A549 (cell line): ENCODE measurements at regions not wholly inside any gene's neighbourhood (a gene's known extent, or its start where the extent isn't known, plus 50 kb on each side); places are given as distances from the start of the nearest gene placed in this dataset.

ENCODE experiments used
- ATAC-seq, 2 experiments: fragments of 200-7000 bp in 1 of 2; fragments of >200 bp in 1 of 2; cut with Nextera tagmentation in 1 of 2; cut with Tn5 transposase in 1 of 2; 3 replicates each; pipeline versions ENCODE4 v1.8.0 to v1.9.1; 2018 to 2020; ENCODE audit warnings: mild to moderate bottlenecking in 1 of 2, moderate library complexity in 1 of 2
- CTCF ChIA-PET: fragments of 300-600 bp; sonication (Branson Sonifier 250); formaldehyde crosslinking; extraction: SDS; loops from one replicate; lab custom pipeline; 2021; ENCODE audit warnings: antibody characterized with exemption, inconsistent platforms; lab: Yijun Ruan, JAX
- POLR2A ChIA-PET: fragments of 350-600 bp; formaldehyde crosslinking; extraction: SDS; loops from one replicate; lab custom pipeline; 2021; ENCODE audit warnings: antibody characterized with exemption, inconsistent platforms; lab: Yijun Ruan, JAX
- DNase-seq, 2 experiments: peaks; one replicate each; pipeline versions ENCODE4 v3.0.0 to v3.0.0-alpha.2; 2011 to 2016; ENCODE audit warnings: low read depth in 1 of 2, low spot score in 1 of 2
- FAIRE-seq: peaks from 2 replicates; lab custom pipeline; 2011; peaks lifted over from hg19 to GRCh38; lab: Jason Lieb, UNC
- H3K27ac ChIP-seq, 2 experiments: fragments of >200 bp; sonication (Bioruptor Twin); formaldehyde crosslinking; 3 replicates each; pipeline ENCODE4 v1.5.1; 2016 to 2017
- H3K4me1 ChIP-seq: fragments of >200 bp; sonication (Bioruptor Twin); formaldehyde crosslinking; 3 replicates; pipeline ENCODE4 v1.6.1; 2016
- H3K4me2 ChIP-seq: fragments of >200 bp; sonication (Bioruptor Twin); formaldehyde crosslinking; 3 replicates; pipeline ENCODE4 v1.6.1; 2016
- H3K4me3 ChIP-seq: fragments of >200 bp; sonication (Bioruptor Twin); formaldehyde crosslinking; 3 replicates; pipeline ENCODE4 v1.5.1; 2016
- H3K9me3 ChIP-seq: fragments of >200 bp; sonication (Bioruptor Twin); formaldehyde crosslinking; 3 replicates; pipeline ENCODE4 v1.6.1; 2016
- CBX2 ChIP-seq: fragments of 200-600 bp; sonication (generic); IDR thresholded peaks from 2 replicates; pipeline ENCODE4 v1.6.1; 2016; ENCODE audit warnings: low read depth, mild to moderate bottlenecking, borderline replicate concordance
- CBX8 ChIP-seq: fragments of 200-600 bp; sonication (generic); IDR thresholded peaks from 2 replicates; pipeline ENCODE4 v1.6.1; 2016
- CHD2 ChIP-seq: fragments of 150-350 bp; IDR thresholded peaks from 2 replicates; pipeline ENCODE4 v1.6.1; 2014; ENCODE audit warnings: low read length; ENCODE audit not compliant: partially characterized antibody
- ELK1 ChIP-seq: fragments of 150-350 bp; IDR thresholded peaks from 2 replicates; pipeline ENCODE4 v1.6.1; 2014; ENCODE audit warnings: low read depth, mild to moderate bottlenecking, low read length
- ESRRA ChIP-seq: fragments of 150-350 bp; IDR thresholded peaks from 2 replicates; pipeline ENCODE4 v1.6.1; 2014; ENCODE audit warnings: mild to moderate bottlenecking, low read length, borderline replicate concordance
- FOXS1 ChIP-seq: fragments of 250-450 bp; sonication (Bioruptor Pico); IDR thresholded peaks from 2 replicates; pipeline ENCODE4 v1.5.0; 2020; ENCODE audit warnings: mild to moderate bottlenecking, moderate library complexity
- HES2 ChIP-seq: fragments of >200 bp; sonication (Bioruptor Twin); formaldehyde crosslinking; IDR thresholded peaks from 2 replicates; pipeline ENCODE4 v1.6.1; 2016
- HEYL ChIP-seq: fragments of 250-450 bp; sonication (Bioruptor Pico); IDR thresholded peaks from 2 replicates; pipeline ENCODE4 v1.8.0; 2021; ENCODE audit warnings: mild to moderate bottlenecking, moderate library complexity
- HOXB13 ChIP-seq: fragments of 250-450 bp; sonication (Bioruptor Pico); IDR thresholded peaks from 2 replicates; pipeline ENCODE4 v1.5.0; 2020; ENCODE audit warnings: low read depth, mild to moderate bottlenecking, moderate library complexity
- HOXB5 ChIP-seq: fragments of 250-450 bp; sonication (Bioruptor Pico); IDR thresholded peaks from 2 replicates; pipeline ENCODE4 v1.5.0; 2020; ENCODE audit warnings: mild to moderate bottlenecking, moderate library complexity
- JUN ChIP-seq, 2 experiments: fragments of >200 bp; sonication (Bioruptor Twin); formaldehyde crosslinking; IDR thresholded peaks; 2 replicates in 1 of 2; 3 replicates in 1 of 2; pipeline ENCODE4 v1.6.1; 2016 to 2017
- KDM5A ChIP-seq: fragments of 200-600 bp; sonication (generic); IDR thresholded peaks from 2 replicates; pipeline ENCODE4 v1.6.1; 2016; ENCODE audit warnings: antibody characterized with exemption, mild to moderate bottlenecking
- MAZ ChIP-seq: fragments of 150-350 bp; IDR thresholded peaks from 2 replicates; pipeline ENCODE4 v1.6.1; 2014; ENCODE audit warnings: antibody characterized with exemption, low read depth, low read length, borderline replicate concordance
- NFE2L2 ChIP-seq: fragments of 150-350 bp; conservative IDR thresholded peaks from 2 replicates; pipeline ENCODE4 v1.6.1; 2014; ENCODE audit warnings: low read length
- NR3C1 ChIP-seq: fragments of >200 bp; sonication (Bioruptor Twin); formaldehyde crosslinking; IDR thresholded peaks from 3 replicates; pipeline ENCODE4 v1.6.1; 2017
- PBX3 ChIP-seq: IDR thresholded peaks from 2 replicates; pipeline ENCODE4 v1.6.1; 2012
- POLR2A ChIP-seq: IDR thresholded peaks from 2 replicates; pipeline ENCODE4 v1.6.1; 2012; ENCODE audit warnings: mild to moderate bottlenecking, low read length
- POLR2AphosphoS2 ChIP-seq: conservative IDR thresholded peaks from 2 replicates; pipeline ENCODE4 v1.6.1; 2012; ENCODE audit warnings: low read length, improper control_type of control experiment, inconsistent platforms
- RAD21 ChIP-seq, 2 experiments: fragments of >200 bp in 1 of 2; sonication (Bioruptor Twin) in 1 of 2; formaldehyde crosslinking in 1 of 2; IDR thresholded peaks in 1 of 2; conservative IDR thresholded peaks in 1 of 2; 2 replicates in 1 of 2; 3 replicates in 1 of 2; pipeline ENCODE4 v1.6.1; 2012 to 2018; ENCODE audit warnings: inconsistent platforms in 1 of 2
- RCOR1 ChIP-seq: fragments of 150-350 bp; IDR thresholded peaks from 2 replicates; pipeline ENCODE4 v1.6.1; 2014; ENCODE audit warnings: antibody characterized with exemption, low read length, low read depth
- RNF2 ChIP-seq: fragments of 200-600 bp; sonication (generic); IDR thresholded peaks from 2 replicates; pipeline ENCODE4 v1.6.1; 2016; ENCODE audit warnings: low read depth, mild to moderate bottlenecking, antibody characterized with exemption, moderate library complexity, borderline replicate concordance
- SREBF2 ChIP-seq: fragments of 450-650 bp; IDR thresholded peaks from 2 replicates; pipeline ENCODE4 v1.6.1; 2014; ENCODE audit warnings: mild to moderate bottlenecking, moderate library complexity
- USF2 ChIP-seq: fragments of 450-650 bp; IDR thresholded peaks from 2 replicates; pipeline ENCODE4 v1.6.1; 2014; ENCODE audit warnings: antibody characterized with exemption
- ZC3H11A ChIP-seq: fragments of 450-650 bp; IDR thresholded peaks from 2 replicates; pipeline ENCODE4 v1.6.1; 2014; ENCODE audit warnings: antibody characterized with exemption, mild to moderate bottlenecking
- ZNF302 ChIP-seq: fragments of 250-450 bp; sonication (Bioruptor Pico); IDR thresholded peaks from 2 replicates; pipeline ENCODE4 v1.9.0; 2021; ENCODE audit warnings: inconsistent platforms, mild to moderate bottlenecking, moderate library complexity
- WGBS: methylation state at CpG from one replicate; pipeline ENCODE4 v1.1.6; 2017; ENCODE audit errors: missing lambda C conversion rate; 5-methylcytosine and 5-hydroxymethylcytosine counted together
- TF ChIP-seq, protein P1 (sequence below): IDR thresholded peaks from 2 replicates; pipeline ENCODE4 v1.6.1; 2012; ENCODE audit warnings: low read depth, borderline replicate concordance
- TF ChIP-seq, protein P2 (sequence below): fragments of 250-450 bp; sonication (Bioruptor Pico); IDR thresholded peaks from 2 replicates; pipeline ENCODE4 v1.5.0; 2020; ENCODE audit warnings: low read depth, mild to moderate bottlenecking, moderate library complexity
- TF ChIP-seq, protein P3 (sequence below): fragments of >200 bp; sonication (Bioruptor Twin); formaldehyde crosslinking; IDR thresholded peaks from 3 replicates; pipeline ENCODE4 v1.6.1; 2016
- TF ChIP-seq, protein P4 (sequence below): fragments of >200 bp; sonication (Bioruptor Twin); formaldehyde crosslinking; IDR thresholded peaks from 3 replicates; pipeline ENCODE4 v1.5.1; 2016

DNA sequence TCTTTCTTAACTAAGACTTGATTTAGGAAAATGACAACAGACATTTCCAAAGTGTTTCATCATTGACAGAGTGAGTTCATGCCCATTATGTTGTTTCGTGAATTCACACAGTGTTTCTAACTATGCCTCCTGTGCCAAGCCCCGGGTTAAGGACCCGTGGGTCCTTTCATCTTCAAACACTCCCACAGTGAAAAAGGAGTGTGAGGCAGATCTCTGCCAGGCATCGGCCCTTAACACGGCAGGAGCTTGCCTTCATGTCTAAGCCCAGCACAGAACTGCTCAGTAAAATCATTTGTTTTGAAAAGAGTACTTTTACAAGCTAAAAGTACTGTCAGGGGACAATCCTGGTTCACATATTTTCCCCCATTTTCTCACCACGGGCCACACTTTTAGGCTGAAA, 80.0 kb upstream of the FOXB1 start:
- no peak overlapping the region for H3K4me3 ChIP-seq
- DNase-seq: no peak
- peaks cover 7% of the 10 kb centered on the region; the same call in 2 of the 3 replicates for H3K9me3 ChIP-seq
- TF ChIP-seq ESRRA (no peak), RCOR1 (no peak), CHD2 (no peak), RAD21 (conservative IDR thresholded peaks at IDR 0.05 in 1 of 2, IDR thresholded peaks at IDR 0.05 in 1 of 2) (no peak), JUN (IDR thresholded peaks at IDR 0.05) (no peak), ZC3H11A (no peak), USF2 (no peak), CBX2 (no peak), MAZ (no peak), KDM5A (no peak), NR3C1 (no peak), FOXS1 (CRISPR knock-in tag) (no peak), ELK1 (no peak), POLR2A (no peak), HEYL (CRISPR knock-in tag) (no peak)
- TF ChIP-seq, protein P1, sequence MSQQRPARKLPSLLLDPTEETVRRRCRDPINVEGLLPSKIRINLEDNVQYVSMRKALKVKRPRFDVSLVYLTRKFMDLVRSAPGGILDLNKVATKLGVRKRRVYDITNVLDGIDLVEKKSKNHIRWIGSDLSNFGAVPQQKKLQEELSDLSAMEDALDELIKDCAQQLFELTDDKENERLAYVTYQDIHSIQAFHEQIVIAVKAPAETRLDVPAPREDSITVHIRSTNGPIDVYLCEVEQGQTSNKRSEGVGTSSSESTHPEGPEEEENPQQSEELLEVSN: no peak
- TF ChIP-seq, protein P2, sequence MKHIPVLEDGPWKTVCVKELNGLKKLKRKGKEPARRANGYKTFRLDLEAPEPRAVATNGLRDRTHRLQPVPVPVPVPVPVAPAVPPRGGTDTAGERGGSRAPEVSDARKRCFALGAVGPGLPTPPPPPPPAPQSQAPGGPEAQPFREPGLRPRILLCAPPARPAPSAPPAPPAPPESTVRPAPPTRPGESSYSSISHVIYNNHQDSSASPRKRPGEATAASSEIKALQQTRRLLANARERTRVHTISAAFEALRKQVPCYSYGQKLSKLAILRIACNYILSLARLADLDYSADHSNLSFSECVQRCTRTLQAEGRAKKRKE (CRISPR knock-in tag): no peak
- H3K4me1 ChIP-seq: no peaks in the 10 kb centered on the region
- H3K4me2 ChIP-seq: no peak overlapping the region
- ATAC-seq: no peak
- FAIRE-seq: no peak
- H3K27ac ChIP-seq: no peak overlapping the region
- ChIA-PET CTCF (interaction anchor here (2.1 kb wide), 1 partner anchor 232 kb away, joined by 6 read pairs; no protein-coding TSS in a partner anchor), POLR2A (no interaction called here)
- WGBS: 22% methylated on average over 6 of the region's 6 CpGs

DNA sequence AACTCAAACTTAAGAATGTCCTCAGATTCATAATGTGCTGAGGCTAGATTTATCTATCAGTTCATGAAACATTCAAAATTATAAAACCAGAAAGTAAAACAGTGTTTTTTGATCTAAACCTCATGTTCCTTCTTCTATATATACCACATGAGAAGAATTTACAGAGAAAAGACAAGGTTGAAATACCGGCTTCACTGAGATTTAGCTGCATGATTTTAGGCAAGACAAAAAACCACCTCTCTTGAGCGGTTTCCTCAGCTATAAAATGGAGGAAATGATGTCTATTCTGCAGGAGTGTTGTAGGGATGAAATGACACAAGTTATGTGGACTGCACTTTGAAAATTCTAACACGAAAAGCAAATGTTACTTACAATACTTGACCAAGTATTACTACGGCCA, 80.6 kb upstream of the FOXB1 start:
- ATAC-seq: no peak
- no peak for DNase-seq
- peaks cover 7% of the 10 kb centered on the region; the same call in 2 of the 3 replicates for H3K9me3 ChIP-seq
- H3K4me2 ChIP-seq: no peak overlapping the region
- H3K27ac ChIP-seq: no peak overlapping the region
- H3K4me3 ChIP-seq: no peak overlapping the region
- ChIA-PET CTCF (interaction anchor here (1.1 to 2.1 kb wide), 2 partner anchors 232 to 257 kb away, joined by 4 to 6 read pairs; no protein-coding TSS in a partner anchor), POLR2A (no interaction called here)
- no peak for TF ChIP-seq POLR2AphosphoS2
- TF ChIP-seq, protein P3, sequence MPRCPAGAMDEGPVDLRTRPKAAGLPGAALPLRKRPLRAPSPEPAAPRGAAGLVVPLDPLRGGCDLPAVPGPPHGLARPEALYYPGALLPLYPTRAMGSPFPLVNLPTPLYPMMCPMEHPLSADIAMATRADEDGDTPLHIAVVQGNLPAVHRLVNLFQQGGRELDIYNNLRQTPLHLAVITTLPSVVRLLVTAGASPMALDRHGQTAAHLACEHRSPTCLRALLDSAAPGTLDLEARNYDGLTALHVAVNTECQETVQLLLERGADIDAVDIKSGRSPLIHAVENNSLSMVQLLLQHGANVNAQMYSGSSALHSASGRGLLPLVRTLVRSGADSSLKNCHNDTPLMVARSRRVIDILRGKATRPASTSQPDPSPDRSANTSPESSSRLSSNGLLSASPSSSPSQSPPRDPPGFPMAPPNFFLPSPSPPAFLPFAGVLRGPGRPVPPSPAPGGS: no peak
- TF ChIP-seq ZNF302 (CRISPR knock-in tag): no peak
- no peak for TF ChIP-seq NFE2L2
- TF ChIP-seq, protein P4, sequence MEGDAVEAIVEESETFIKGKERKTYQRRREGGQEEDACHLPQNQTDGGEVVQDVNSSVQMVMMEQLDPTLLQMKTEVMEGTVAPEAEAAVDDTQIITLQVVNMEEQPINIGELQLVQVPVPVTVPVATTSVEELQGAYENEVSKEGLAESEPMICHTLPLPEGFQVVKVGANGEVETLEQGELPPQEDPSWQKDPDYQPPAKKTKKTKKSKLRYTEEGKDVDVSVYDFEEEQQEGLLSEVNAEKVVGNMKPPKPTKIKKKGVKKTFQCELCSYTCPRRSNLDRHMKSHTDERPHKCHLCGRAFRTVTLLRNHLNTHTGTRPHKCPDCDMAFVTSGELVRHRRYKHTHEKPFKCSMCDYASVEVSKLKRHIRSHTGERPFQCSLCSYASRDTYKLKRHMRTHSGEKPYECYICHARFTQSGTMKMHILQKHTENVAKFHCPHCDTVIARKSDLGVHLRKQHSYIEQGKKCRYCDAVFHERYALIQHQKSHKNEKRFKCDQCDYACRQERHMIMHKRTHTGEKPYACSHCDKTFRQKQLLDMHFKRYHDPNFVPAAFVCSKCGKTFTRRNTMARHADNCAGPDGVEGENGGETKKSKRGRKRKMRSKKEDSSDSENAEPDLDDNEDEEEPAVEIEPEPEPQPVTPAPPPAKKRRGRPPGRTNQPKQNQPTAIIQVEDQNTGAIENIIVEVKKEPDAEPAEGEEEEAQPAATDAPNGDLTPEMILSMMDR: no peak
- no peak for TF ChIP-seq HOXB5 (CRISPR knock-in tag)
- TF ChIP-seq RAD21 (conservative IDR thresholded peaks at IDR 0.05 in 1 of 2, IDR thresholded peaks at IDR 0.05 in 1 of 2): no peak
- no peak for TF ChIP-seq RNF2
- TF ChIP-seq HOXB13 (CRISPR knock-in tag): no peak
- TF ChIP-seq PBX3: no peak
- no peak for TF ChIP-seq USF2
- no peak for TF ChIP-seq CBX2
- no peak for TF ChIP-seq ESRRA
- TF ChIP-seq SREBF2: no peak
- no peak for TF ChIP-seq NR3C1
- no peak for TF ChIP-seq JUN (IDR thresholded peaks at IDR 0.05)
- TF ChIP-seq CBX8: no peak
- TF ChIP-seq FOXS1 (CRISPR knock-in tag): no peak
- TF ChIP-seq HES2: no peak
- 26% methylated on average over 4 of the region's 4 CpGs for whole genome bisulfite sequencing
- H3K4me1 ChIP-seq: no peaks in the 10 kb centered on the region
- FAIRE-seq: peak; percentile 93
